ENCODE measurements at regions not wholly inside any gene's neighbourhood (a gene's known extent, or its start where the extent isn't known, plus 50 kb on each side); places are given as distances from the start of the nearest gene placed in this dataset.

DNA sequence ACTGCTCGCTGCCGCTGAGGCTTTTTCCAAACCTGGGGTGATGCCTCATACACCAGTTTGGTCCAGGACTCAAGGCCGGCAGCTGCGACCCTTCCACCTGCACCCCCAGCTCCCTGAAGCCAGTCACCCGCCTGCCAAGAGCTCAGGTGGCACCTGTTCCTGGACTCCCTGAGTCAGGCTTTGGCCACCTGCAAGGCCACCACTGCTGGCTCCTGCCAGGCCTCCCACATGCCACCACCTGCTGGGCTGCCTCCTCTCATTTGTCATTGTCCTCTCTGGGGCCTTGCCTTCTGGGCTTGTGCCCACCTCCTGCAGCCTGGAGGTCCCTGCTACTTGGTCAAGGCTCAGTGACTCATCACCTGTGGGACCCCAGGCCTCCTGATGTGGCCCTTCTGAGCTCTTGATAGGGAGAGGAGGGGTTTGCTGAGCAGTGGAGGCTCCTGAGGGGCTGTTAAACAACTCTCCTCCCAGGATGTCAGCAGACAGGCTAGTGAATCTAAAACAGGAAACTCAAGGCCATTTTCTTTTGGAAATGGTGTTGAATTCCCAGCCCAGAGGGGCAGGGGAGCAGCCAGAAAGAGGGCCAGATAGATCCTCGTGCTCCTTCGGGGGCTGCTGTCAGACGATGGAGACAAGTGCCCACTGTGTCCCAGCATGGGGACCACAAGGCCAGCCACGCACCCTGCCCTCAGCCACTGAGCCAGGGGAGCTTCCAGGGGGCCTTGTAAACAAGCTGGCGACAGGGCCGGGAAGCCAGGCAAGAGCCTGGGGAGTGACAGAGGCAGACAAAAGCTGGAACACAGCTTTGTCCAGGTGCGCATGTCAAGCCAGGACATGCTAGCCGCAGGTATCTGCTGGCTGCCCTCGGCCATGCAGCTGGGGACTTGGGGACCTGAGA lies 416.8 kb downstream of the LRATD1 start:
- no peak for DNase-seq

DNA sequence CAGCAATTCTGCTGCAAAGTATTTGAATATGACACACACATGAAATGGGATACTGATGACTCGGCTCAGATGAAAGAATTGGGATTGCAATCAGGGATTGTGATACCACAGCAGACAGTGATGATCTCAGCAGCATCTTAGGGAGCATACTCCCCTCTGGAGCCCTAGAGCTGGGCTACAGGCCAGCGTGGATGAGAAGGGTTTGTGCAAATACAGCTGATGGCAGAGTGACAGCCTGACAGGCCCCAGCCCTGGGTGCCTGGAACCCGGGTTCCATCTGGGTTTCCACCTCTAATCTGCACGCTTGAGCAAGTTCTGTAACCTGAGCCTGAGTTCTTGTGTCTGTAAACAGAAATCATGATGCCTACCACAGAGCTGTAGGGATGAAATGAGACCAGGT lies 418.0 kb downstream of the LRATD1 start:
- DNase-seq = no peak

DNA sequence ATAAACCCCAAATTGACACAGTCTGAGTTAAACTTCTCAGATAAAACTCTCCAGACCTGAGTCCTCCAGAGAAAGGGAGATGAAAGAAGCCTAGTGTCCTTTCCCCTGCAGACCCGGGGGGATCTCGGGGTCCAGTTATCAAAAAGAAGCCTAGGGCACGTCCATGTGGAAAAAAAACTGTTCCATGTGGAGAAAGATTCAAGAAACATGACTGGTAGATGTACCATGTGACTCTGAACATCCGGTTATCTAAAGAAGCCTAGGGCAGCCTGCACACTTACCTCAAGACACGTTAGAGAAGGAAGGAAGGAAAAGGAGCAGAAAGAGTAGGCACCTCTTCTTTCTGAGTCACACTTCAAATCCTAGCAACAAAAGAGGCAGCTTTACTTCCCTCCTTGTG lies 421.0 kb downstream of the LRATD1 start:
- no peak for DNase-seq

DNA sequence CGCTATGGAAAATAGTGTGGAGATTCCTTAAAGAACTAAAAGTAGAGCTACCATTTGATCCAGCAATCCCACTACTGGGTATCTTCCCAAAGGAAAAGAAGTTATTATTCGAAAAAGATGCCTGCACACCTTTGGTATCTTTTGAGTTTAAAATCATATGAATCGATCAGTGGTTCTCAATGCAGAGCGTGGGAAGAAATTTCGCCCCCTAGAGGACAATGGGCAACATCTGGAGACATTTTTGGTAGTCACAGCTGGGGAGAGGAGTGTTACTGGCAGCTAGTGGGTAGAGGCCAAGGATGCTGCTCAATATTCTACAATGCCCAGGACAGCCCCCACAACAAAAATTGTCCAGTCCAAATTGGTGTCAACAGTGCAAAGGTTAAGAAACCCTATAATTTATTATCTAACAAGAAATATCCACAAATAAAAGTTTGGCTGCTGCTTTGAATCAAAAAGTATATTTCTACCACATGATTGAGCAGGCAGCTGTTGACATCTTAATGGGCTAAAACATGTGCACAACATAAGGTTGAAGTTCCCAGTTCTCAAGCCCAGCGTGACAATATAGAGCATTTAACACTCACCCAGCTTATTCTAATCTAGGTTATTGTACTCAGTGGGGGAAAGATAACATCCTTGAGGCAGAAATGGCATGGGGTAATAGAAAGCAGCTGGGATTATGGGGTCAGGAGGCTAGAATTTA lies 425.7 kb downstream of the LRATD1 start:
- no peak for DNase-seq

- DNase-seq = no peak
Measured at GRCh38 chr2:15058721-15059157, 426.2 kb downstream of the LRATD1 start.

GRCh38 chr2:15059870-15060512 lies 427.5 kb downstream of the LRATD1 start:
- DNase-seq = no peak

DNA sequence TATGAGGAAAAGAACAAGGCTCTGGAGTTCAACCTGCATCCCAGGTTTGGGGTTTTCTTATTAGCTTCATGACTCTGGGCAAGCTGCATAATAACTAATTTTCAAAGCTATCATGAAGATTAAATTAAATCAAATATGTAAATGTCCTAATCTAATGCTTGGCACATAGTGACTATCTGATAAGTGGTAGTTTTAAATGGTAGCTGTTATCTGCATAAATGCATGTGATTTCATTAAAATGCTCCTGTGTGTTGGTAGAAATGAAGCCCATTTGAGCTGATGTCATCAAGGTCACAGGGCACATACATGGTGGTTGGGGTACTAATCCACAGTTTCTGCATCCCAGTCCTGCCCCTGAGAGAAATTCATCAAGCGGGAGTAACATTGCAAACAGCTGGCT lies 428.8 kb downstream of the LRATD1 start:
- no peak for DNase-seq

DNA sequence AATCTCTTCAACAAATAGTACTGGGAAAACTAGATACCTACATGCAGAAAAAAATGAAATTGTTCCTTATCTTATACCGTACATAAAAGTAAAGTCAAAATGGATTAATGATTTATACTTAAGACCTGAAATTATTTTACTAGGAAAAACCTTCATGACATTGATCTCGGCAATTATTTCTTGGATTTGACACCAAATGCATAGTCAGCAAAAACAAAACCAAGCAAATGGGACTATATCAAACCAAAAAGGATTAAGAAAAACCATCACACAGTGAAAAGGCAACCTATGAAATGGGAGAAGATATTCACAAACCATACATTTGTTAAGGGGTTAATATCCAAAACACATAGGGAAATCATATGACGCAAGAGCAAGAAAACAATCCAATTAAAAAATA lies 433.6 kb downstream of the LRATD1 start:
- no peak for DNase-seq

- no peak for DNase-seq
Measured at GRCh38 chr2:15069149-15069548, 436.6 kb downstream of the LRATD1 start.

GRCh38 chr2:15072836-15073235 lies 440.3 kb downstream of the LRATD1 start:
- no peak for DNase-seq

DNA sequence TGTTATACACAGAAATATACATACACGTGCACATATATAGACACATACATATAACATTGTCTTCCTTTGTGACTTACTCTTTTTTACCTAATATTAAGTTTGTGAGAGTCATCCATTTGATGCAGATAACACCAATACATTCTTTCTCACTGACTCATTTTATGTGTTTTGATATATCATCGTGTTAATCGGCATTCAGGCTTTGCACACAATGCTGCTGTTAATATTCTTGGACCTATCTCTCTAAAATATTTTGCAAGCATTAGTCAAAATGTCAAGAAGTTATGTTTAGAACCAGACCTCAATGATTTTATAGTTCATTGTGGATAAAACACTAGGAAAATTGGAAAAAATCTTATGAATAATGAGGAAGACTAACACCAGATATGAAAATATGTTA lies 441.1 kb downstream of the LRATD1 start:
- DNase-seq = no peak

GRCh38 chr2:15074319-15074718 lies 441.8 kb downstream of the LRATD1 start:
- no peak for DNase-seq

DNA sequence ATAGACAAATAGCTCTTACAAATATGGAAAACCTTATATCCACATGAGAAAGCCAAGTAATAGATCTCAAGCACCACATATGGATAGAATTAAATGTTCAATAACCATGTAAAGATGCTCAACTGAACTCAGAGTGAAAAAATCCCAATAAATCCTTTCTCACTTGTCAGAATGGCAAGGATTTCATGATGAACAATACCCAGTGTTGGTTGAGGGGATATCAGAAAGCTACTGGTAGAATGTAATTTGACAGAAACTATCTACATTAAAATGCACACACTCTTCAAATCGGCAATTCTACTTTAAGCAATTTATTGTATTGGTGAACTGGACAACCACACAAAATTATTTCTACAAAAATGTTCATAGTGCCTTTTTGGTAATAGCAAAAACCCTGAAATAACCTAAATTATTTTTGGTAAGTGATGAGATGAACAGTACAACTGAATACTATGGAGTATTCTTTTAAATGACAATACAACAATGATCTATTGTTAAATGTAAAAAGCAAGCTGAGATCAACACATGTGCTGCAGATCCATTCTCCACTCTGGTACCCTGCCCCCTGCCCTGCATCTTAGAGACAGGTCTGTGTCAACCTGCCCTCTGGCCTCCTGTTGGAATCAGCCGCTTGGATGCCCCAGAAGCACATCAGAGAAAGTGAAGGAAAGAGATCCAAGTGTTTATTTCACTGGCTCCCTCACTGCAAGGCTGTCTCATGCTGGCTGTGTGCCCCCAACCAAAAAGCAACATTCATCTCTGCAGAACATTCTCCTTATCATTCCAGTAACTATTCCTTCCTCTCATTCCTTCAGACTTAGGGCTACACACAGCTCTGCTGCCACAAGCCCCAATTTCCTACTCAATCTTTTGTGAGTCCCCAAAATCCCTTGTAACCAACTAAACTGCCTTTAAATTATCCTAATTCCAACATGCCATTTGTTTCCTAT lies 442.5 kb downstream of the LRATD1 start:
- DNase-seq = no peak

- no peak for DNase-seq
Measured at GRCh38 chr2:15076668-15077067, 444.2 kb downstream of the LRATD1 start.

- DNase-seq = no peak
Measured at GRCh38 chr2:15081356-15081755, 448.8 kb downstream of the LRATD1 start.

DNA sequence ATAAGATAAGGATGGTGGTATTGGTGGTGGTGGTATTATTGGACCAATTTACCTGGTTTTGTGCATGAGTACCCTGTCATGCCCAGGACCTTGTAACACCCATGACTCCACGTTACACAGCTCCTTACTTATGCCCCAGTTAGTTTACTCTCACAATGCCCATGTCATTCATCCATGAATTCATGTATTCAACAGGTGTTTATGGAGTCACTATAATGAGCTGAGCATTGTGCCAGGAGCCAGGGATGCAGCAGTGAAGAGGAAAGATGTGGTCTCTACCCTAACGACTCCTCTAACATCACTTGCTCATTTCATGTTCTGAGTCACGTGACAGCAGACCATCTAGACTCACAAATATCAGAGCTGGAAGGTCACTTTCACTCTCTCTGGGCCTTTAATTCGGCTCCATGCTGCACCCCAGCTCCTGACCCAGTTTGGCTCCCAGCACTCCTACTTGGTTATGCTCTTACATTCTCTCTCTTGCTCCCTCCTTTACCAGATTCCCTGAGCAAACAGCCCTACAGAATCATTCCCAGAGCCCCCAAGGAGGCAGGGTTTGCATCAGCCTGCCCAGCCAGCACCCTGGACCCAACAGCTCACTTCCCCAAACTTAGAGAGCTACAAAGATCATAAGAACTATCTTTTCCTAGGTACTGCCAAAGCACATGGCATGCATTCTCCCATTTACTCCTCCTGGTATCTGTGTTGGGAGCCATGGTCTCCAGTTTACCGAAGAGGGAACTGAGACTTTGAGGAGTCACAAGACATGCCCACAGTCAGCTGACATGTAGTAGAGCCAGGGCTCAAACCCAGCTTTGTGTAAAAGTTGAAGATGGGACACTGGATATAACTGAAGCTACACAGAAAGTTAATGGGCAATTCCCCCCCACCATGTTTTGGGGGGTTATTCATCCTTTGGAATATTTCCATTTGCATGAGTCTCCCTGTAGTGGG lies 449.9 kb downstream of the LRATD1 start:
- no peak for DNase-seq

DNA sequence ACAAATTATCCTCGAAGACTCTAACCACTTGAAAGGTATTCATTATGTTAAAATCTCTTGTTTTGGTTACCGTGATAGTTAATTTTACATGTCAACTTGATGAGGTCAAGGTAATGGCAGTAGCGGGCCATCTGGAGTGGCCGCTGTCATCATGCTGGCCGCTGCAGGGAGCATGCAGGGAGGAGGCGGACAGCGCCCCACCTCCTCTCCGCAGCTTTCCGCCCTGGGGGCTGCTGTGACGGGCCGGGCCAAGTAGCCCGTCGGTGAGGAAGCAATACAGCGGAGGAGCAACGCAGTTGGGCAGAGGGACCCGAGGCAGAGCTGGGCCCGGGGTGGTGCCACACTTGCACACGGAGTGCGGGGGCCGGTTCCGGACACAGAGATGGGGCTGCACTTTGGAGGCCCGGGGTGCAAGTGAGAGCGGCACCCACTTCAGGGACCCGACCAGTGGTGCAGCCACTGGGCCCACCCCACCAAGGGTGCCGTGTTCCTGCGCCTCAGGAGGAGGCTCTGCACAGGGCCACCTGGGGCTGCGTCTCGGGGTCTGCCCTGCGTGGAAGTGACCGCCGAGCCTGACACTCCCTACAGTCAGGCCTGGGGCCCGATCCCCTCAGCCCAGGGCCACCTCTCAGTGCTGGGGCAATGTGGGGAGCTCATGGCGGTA lies 452.4 kb downstream of the LRATD1 start:
- DNase-seq = no peak

GRCh38 chr2:15092181-15092580 lies 459.7 kb downstream of the LRATD1 start:
- no peak for DNase-seq

DNA sequence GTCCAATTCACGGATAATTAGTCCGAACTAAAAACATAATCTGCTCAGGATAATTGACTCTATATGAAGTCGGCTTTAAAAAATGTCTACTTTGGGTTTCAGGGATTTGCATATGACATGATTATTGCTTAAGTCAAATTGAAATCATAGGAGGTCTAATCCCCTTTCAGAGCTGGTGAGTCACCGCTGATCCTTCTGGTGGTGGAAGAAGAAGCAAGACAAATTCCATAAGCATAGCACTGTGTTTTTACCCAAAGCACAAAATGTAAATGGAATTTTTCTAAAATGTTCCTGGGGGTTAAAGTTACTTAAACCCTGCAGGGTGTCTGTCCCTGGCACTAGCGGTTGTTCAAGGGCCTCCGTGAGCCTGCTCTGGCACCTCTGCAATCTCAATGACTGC lies 460.2 kb downstream of the LRATD1 start:
- DNase-seq = no peak

- DNase-seq = no peak
Measured at GRCh38 chr2:15094161-15094560, 461.6 kb downstream of the LRATD1 start.

DNA sequence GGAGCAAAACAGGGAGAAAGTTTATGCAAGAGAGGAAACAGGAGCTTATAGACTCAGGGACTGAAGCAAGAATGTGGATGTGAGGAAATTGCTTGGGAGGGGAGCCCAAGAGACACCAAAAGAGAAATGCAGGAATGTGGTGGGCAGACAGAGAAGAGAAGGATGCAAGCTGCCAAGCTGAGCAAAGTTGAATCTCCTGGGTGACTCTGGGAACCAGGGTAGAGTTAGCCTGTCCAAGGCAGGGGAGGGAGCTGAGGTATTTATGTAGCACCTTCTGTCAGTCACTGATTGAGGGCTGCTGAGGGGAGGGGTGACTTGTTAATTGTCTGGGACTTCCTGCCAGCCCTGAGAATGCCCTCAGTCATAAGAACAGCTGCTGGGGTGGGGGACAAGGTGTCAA lies 464.3 kb downstream of the NBAS start:
- no peak for DNase-seq

Data from inflammatory macrophage treated with lipopolysaccharide for 4 hours (primary cell).